HG02642 (cell line): ENCODE measurements at regions not wholly inside any gene's neighbourhood (a gene's known extent, or its start where the extent isn't known, plus 50 kb on each side); places are given as distances from the start of the nearest gene placed in this dataset.

ENCODE experiments used
- ATAC-seq: cut with Tn5 transposase; IDR thresholded peaks from one replicate; pipeline ENCODE4 v1.9.1; 2021; ENCODE audit warnings: mild to moderate bottlenecking; ENCODE audit not compliant: unreplicated experiment, poor library complexity

GRCh38 chr2:71788186-71788525 is 334.8 kb downstream of the DYSF start:
- ATAC-seq, result no peak

DNA sequence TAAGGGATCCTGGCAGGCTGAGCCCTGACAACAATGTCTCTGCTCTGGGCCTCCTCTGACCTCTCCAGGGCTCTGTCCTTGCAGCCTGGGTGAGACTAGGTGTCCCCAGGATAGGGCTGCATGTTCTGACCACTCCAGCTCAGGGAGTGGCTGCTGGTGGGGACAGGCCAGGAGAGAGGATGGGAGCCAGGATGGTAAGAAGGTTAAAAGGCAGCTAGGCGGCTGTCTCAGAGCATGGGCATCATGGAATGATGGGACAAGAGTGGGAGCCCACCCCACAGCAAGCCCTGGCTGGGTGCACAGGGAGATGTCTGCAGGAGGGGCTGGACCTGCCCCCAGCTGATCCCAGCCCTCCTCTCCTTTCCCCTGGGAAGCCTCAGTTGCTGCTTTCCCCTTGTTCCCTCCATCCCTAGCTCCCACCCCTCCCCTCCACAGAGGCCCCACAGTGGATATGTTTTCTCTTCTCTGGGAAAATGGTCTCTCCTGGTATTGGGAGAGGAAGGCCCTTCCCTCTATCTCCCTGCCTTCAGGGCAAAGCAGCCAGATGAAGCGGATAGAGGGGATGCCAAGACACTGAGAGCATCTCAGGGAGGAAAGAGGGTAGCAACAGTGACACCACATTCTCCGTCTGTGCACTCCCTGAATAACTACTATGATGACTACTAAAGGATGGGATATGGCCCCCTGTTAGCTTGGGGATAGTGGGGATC is 334.3 kb downstream of the DYSF start:
- no peak for ATAC-seq

- no peak for ATAC-seq
Observed at GRCh38 chr2:71787108-71787415, 333.7 kb downstream of the DYSF start.

DNA sequence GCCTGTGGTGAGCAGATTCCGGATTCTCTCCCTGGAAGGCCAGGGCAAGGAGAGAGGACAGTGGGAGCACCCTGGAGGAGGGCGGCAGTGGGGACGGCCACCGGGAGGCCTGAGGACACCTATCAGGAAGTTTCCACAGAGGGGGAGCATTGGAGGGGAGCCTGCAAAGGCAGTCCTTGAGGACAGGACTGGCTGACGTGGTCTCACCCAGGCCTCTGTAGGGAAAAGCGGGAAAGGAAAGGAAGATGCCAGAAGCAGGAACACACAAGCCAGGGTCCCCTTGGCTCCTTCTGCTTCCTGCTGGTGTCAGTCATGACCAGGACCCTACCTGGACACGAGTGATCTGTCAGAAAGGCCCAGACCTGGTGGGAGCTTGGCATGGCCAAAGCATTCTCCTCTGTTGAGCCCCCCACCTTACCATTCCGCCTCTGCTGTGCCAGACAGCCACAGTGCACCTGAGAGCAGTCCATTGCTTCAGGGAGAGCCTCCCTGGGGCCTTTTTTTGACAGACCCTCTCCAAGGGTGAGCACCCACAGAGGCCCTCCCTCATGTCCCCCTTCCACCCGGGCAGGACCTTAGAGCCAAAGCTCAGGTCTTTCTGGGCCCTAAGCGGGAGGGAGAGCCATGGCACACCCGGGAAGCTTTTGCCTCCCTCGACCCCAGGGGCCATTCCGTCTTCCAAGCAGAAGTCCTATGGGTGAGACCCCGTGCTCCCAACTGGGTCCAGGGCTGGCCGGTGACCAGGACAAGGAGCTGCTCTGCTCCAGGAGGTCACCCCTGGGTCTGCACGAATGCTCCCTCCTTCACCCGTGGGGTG is 333.1 kb downstream of the DYSF start:
- no peak for ATAC-seq

GRCh38 chr2:71785516-71785981 is 332.2 kb downstream of the DYSF start:
- ATAC-seq, result no peak

DNA sequence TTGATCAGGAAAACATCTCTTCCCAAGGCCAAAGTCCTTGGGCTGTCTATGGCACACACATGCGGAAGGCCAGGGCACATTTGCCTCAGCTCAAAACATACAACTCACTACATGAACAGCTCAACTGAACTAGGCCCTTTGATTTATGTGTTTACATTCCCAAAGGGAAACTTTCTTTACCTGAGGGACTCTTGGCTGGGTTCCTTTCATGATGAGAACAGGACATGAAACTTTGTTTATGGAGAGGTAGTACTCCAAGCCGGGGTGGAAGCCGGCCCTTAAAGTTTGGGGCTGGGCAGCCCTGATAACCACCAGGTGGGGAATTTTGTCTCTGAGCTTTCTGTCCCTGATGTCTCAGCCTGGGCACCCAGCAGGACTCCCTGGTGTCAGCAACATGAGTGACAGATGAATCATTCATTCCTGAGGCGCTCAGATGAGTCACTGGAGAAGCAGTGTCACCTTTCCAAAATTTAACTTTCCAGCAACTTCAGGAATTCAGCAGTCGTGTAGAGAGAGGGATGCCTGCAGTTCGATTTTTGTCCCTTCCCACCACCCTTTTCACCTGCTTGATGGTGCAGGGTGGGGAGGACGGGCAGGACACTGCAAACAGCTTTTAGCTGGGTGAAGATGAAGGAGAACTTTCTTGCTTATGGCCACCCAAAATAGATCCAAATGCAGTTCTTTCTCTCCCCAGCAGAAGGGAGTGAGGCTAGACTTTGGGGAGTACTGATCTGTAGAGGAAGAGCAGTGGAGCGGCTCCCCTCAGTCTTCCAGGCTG is 331.6 kb downstream of the DYSF start:
- no peak for ATAC-seq

- ATAC-seq, result no peak
Observed at GRCh38 chr2:71783815-71784214, 330.5 kb downstream of the DYSF start.

GRCh38 chr2:71783215-71783614 is 329.9 kb downstream of the DYSF start:
- ATAC-seq, result no peak

DNA sequence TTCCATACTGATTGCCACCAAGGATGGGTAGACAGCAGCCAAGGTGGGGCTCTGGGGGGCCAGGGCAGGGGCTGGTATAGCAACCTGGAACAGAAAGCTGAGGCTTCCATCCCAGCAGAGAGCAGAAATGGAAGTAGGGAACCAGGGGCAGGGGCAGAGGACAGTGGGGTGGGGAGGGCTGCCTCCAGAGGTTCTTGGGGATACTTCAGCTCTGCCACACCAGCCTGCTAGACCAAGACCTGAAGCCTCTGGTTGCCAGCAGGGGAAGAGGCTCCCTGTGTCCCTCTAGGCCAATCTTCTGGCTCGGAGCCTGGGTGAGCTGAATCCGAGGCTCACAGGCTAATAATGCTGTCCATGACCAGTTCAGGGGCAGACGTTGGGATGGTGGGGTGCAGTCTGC is 329.0 kb downstream of the DYSF start:
- ATAC-seq, result no peak

GRCh38 chr2:71781695-71782228 is 328.4 kb downstream of the DYSF start:
- no peak for ATAC-seq

DNA sequence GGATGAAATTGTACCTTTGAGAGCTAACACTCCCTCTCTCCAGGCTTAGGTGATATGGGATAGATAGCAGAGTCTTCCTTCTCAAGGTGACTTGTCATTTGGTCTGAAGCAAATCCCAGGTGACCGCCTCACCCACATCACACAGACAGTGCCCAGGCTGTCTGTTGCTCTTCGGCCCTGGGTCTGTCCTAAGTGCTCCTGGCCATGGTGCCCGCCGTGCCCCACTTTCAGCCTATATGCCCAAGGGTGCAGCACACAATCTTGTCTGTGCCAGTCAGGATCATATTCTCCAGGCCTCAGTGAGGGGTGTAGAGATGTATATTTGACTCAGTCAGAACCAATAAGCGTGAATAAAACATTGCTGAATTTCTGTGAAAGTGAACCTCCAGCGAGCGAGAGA is 326.8 kb downstream of the DYSF start:
- ATAC-seq, result no peak

DNA sequence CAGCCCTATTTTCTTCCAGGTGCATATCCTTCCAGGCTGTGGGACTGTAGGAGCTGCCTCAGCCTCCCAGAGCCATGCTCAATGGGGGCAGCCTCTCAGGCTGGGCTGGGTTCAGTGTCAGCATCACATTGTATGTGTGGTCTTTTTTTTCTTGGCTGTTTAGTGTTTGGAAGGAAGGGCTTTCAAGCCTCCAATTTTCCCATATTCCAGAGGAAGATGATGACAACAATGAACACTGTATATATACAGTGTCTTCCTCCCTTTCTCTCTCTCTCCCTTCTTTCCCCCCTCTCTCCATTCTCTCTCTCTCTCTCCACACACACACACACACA is 326.4 kb downstream of the DYSF start:
- no peak for ATAC-seq

- no peak for ATAC-seq
Observed at GRCh38 chr2:71778936-71779773, 325.8 kb downstream of the DYSF start.

GRCh38 chr2:71778514-71778913 is 325.2 kb downstream of the DYSF start:
- ATAC-seq, result no peak

GRCh38 chr2:71777946-71778345 is 324.6 kb downstream of the DYSF start:
- ATAC-seq, result no peak

DNA sequence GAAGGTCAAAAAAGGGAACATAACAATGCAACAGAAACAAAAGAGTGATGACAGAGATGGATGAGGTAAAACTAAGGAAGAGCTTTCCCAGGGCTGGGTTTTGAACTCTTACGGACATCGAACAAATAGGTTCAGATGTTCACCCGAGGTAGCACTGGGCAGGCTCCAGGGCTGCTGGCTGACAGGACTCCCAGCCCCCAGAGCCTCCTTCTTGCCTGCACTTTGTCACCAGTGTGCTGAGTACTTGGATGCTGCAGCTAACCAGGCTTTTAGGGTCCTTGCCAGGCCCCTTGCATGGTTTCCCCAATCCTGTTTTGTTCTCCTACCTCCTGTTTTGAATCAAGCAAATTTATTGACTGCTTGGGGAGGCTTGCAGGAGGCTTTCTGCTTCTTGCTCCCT is 322.9 kb downstream of the DYSF start:
- ATAC-seq, result no peak

- no peak for ATAC-seq
Observed at GRCh38 chr2:71773218-71773617, 319.9 kb downstream of the DYSF start.

DNA sequence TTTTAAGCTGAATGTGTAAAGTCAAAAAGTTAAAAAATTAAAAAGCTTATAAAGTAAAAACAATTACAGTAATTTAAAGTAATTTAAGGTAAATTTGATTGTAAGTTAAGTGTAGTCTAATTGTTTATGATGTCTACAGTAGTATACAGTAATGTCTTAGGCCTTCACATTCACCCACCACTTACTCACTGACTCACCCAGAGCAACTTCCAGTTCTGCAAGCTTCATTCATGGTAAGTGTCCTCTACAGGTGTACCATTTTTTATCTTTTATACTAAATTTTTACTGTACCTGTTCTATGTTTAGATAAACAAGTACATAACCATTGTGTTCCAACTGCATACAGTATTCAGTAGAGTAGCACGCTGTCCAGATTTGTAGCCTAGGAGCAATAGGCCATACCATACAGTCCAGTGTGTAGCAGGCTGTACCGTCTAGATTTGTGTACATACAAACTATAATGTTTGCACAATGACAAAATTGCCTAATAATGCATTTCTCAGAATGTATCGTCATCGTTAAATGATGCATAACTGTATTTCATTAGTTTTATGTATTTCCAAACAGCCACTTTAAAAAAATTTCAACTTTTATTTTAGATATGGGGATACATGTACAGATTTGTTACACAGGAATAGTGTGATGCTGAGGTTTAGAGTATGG is 319.3 kb downstream of the DYSF start:
- no peak for ATAC-seq

DNA sequence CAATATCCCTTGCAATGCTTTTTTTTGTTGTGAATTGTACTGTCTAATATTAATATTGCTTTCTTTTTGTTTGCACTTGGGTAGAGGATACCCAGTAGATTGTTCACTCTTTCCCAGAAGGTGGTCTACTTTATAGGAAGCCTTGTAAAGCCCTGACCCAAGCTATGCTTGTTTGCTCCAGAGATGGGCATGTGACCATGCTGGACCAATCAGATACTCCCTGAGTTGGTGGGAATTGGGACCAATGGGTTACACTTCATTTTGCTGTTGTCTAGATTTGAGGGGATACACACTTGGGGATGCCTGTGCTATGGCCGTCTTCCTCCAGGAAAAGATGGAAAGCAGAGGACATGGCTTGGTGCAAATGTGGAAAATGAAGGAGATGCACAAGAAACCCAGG is 314.3 kb downstream of the DYSF start:
- ATAC-seq, result no peak

- no peak for ATAC-seq
Observed at GRCh38 chr2:71759060-71759459, 305.7 kb downstream of the DYSF start.
